ENCODE measurements at regions not wholly inside any gene's neighbourhood (a gene's known extent, or its start where the extent isn't known, plus 50 kb on each side); places are given as distances from the start of the nearest gene placed in this dataset.

DNA sequence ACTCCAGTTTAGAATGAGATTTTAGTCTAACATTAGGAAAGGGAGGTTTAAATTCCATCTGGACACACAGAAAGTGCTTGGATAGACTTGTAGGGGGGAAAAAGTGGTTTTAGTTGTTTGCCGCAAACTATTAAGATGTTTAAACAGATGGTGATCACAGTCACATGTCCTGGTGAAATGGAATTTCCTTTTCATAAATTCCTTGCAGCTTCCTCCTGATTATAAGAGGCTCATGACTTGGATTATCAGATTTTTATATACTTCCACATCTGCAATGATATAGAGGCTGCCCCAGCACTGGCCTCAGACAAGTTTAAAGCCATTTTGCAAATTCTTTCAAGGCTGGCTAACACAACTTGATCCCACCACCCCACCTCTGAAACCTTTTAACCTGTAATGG lies 106.4 kb upstream of the ARMC3 start:
- TF ChIP-seq POLR2A (IDR thresholded peaks at IDR 0.05) (no peak), POLR2AphosphoS5 (IDR thresholded peaks at IDR 0.05) (no peak)
- TF ChIP-seq, protein P1, sequence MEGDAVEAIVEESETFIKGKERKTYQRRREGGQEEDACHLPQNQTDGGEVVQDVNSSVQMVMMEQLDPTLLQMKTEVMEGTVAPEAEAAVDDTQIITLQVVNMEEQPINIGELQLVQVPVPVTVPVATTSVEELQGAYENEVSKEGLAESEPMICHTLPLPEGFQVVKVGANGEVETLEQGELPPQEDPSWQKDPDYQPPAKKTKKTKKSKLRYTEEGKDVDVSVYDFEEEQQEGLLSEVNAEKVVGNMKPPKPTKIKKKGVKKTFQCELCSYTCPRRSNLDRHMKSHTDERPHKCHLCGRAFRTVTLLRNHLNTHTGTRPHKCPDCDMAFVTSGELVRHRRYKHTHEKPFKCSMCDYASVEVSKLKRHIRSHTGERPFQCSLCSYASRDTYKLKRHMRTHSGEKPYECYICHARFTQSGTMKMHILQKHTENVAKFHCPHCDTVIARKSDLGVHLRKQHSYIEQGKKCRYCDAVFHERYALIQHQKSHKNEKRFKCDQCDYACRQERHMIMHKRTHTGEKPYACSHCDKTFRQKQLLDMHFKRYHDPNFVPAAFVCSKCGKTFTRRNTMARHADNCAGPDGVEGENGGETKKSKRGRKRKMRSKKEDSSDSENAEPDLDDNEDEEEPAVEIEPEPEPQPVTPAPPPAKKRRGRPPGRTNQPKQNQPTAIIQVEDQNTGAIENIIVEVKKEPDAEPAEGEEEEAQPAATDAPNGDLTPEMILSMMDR (IDR thresholded peaks at IDR 0.05): no peak

Measured in stomach (tissue), 4 donors.